GM18909 (cell line): ENCODE measurements at regions not wholly inside any gene's neighbourhood (a gene's known extent, or its start where the extent isn't known, plus 50 kb on each side); places are given as distances from the start of the nearest gene placed in this dataset.

Experiments
- ATAC-seq: cut with Tn5 transposase; IDR thresholded peaks from one replicate; pipeline ENCODE4 v1.9.1; 2021; ENCODE audit warnings: mild to moderate bottlenecking; ENCODE audit not compliant: unreplicated experiment, poor library complexity

- ATAC-seq: no peak
These were observed 895.1 kb downstream of the PCDH18 start for GRCh38 chr4:136637071-136637777.

- ATAC-seq: no peak
These were observed 896.1 kb downstream of the PCDH18 start for GRCh38 chr4:136636155-136636554.

GRCh38 chr4:136634121-136634520 is 898.2 kb downstream of the PCDH18 start:
- no peak for ATAC-seq

- no peak for ATAC-seq
These were observed 932.4 kb downstream of the PCDH18 start for GRCh38 chr4:136599890-136600289.

GRCh38 chr4:136590440-136590839 is 941.9 kb downstream of the PCDH18 start:
- no peak for ATAC-seq

GRCh38 chr4:136583567-136583966 is 948.7 kb downstream of the PCDH18 start:
- no peak for ATAC-seq

DNA sequence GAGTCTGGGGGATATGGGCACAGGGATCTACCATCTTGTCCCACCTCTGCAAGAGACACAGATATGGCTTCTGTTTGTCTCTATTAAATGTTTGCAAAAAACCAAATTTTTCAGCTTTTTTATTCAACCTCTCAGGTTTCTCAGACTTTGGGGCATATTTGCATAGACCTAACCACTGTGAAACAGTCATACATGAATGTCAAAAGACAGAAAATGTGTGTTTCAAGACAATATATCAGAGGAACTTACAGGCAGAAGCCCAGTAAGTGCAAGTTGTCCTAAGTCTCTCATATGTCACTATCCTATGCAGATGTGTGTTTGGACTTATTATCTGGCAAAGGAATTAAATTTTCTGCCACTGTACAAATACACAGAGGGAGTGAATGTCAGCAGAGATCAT is 951.2 kb downstream of the PCDH18 start:
- no peak for ATAC-seq

GRCh38 chr4:136575146-136575545 is 957.1 kb downstream of the PCDH18 start:
- ATAC-seq: no peak

DNA sequence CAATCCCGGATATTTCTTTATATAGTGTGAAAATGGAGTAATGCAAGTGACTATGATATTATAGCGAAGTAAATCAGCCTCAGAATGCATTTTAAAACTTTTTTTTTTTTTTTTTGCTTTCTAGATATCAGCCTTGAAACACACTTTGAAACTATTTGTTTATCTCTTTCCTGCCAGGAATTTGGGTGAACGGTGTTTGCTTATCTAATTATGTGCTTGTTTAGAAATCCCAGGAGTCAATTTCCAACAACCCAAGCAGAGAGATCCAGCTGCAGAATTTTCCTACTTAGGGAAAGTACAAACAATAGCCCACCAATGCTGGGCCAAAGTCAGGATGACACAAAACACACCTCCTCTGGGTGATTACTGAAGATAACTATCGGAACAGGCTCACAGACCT is 958.8 kb downstream of the PCDH18 start:
- no peak for ATAC-seq

- no peak for ATAC-seq
These were observed 961.0 kb downstream of the PCDH18 start for GRCh38 chr4:136571315-136571714.

DNA sequence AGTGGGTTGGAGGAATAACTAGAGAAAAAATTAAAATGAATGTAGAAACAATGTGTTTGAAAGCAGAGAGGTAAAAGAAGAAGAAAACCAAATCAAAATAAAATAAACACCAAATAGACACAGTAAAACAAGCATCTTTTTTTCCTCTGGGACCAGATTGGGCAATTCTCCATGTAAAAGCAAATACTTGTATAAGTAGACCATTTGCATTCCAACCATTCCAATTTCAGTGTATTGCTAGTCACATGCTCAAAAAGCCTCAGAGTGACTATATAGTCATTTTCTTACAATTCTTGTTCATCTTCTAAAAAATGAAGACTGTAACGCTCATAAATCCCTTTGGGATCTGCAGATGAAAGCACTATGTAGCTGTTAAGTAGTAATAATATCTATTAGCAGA is 969.5 kb downstream of the PCDH18 start:
- ATAC-seq: no peak

DNA sequence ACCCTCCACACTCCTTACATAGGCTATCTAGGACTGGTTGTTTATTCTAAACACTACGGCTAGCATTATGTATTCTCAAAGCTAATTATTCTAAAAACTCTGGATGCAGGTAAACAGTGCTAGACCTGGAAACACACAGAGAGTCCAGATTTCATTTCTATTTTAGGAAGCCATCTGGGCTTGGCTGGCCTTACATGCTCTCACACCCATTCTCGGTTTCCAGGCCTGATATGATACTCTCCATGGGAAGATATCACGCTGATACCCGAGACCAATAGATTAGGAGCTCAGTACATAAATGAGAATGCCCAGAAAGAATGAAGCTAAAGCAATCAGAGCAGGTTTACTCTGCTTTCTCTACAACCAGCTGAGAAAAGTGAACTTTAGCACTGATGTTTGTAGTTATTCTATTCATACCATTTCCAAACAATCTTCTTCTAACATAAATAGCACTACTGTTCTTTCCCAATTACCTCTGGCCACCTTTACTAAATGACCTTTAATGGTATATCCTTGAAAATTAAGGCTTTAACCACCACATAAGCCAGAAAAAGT is 973.3 kb downstream of the PCDH18 start:
- ATAC-seq: no peak

DNA sequence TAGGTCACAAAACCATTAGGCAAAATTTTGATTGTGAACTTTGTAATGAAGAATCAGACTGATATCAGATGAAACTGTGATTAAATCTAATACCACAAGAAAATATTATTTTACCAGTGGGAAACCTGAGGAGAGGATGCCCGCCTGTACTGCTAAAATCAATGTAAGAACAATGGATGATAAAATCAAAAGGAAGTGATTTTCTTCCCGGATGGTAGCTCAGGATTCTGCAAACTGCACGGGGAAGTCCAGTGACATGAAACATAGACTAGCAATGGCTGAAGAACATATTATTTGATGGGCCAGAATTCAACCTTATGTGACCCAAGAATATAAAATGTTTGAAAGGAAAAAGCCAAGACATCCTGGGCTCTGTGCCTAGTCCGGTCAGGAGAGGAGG is 974.9 kb downstream of the PCDH18 start:
- no peak for ATAC-seq

- no peak for ATAC-seq
These were observed 978.3 kb downstream of the PCDH18 start for GRCh38 chr4:136554033-136554432.

- ATAC-seq: no peak
These were observed 980.5 kb downstream of the PCDH18 start for GRCh38 chr4:136551753-136552152.

- no peak for ATAC-seq
These were observed 991.5 kb downstream of the PCDH18 start for GRCh38 chr4:136540747-136541146.

GRCh38 chr4:136528131-136528530 is 1004.2 kb downstream of the PCDH18 start:
- no peak for ATAC-seq

DNA sequence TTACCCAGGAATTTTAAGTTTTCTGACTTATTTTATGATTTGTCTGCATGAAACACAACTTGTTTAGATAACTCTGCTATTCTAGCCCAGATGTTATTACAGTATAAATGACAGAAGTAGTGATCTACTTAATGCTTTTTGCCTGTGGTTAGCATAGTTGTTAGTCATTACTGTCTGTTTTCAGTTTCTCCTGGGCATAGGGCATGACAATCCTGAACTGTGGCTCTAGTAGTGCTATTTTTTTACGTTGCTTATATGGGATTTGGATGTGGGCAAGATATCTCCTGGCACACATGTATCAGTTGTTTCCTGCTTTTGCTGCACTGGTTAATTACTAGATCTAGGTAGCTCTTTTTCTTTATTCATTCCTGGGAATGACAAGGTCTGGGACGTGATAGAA is 1005.8 kb downstream of the PCDH18 start:
- ATAC-seq: no peak

- ATAC-seq: no peak
These were observed 1008.3 kb downstream of the PCDH18 start for GRCh38 chr4:136524039-136524438.

GRCh38 chr4:136516371-136516770 is 1015.9 kb downstream of the PCDH18 start:
- ATAC-seq: no peak

DNA sequence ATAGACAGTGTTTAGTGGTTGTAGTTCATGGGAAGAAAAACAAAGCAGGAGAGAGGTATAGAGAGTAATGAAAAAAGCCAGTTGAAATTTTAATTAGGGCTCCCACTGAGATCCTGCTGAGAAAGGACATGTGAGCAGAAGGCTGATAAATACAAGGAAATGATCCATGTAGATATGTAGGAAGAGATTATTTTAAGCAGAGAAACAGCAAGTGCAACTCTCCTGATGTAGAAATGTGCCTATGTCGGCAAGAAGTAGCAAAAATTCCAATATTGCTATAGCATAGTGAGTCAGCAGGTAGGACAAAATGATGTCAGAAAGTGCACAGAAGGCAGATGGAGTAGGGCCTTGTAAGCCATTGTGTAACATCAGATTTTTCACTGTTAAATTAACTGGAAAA is 1027.3 kb downstream of the PCDH18 start:
- no peak for ATAC-seq

- ATAC-seq: no peak
These were observed 1036.4 kb downstream of the PCDH18 start for GRCh38 chr4:136495851-136496250.
